Sigmoid colon (tissue), 4 donors: ENCODE measurements at regions not wholly inside any gene's neighbourhood (a gene's known extent, or its start where the extent isn't known, plus 50 kb on each side); places are given as distances from the start of the nearest gene placed in this dataset.

ENCODE experiments used
- EP300 ChIP-seq, 4 donors: sonication (generic); formaldehyde crosslinking; IDR thresholded peaks; one replicate each; pipeline ENCODE4 v1.6.1; 2017; ENCODE audit warnings: antibody characterized with exemption in 4 of 4
- POLR2A ChIP-seq, 2 donors: fragments of 450-650 bp; IDR thresholded peaks; one replicate each; pipeline ENCODE4 v1.6.1; 2016; ENCODE audit warnings: antibody characterized with exemption in 2 of 2, mild to moderate bottlenecking in 2 of 2, moderate library complexity in 2 of 2
- POLR2AphosphoS5 ChIP-seq, 4 donors: sonication (generic); formaldehyde crosslinking; IDR thresholded peaks; one replicate each; pipeline ENCODE4 v1.6.1; 2017; ENCODE audit warnings: antibody characterized with exemption in 4 of 4
- TF ChIP-seq, protein P1 (sequence below), 4 experiments: fragments of 450-650 bp in 3 of 4; fragments of 200-600 bp in 1 of 4; IDR thresholded peaks; one replicate each; pipeline ENCODE4 v1.5.1; 2016 to 2019; ENCODE audit warnings: antibody characterized with exemption in 4 of 4, mild to moderate bottlenecking in 3 of 4, moderate library complexity in 2 of 4

DNA sequence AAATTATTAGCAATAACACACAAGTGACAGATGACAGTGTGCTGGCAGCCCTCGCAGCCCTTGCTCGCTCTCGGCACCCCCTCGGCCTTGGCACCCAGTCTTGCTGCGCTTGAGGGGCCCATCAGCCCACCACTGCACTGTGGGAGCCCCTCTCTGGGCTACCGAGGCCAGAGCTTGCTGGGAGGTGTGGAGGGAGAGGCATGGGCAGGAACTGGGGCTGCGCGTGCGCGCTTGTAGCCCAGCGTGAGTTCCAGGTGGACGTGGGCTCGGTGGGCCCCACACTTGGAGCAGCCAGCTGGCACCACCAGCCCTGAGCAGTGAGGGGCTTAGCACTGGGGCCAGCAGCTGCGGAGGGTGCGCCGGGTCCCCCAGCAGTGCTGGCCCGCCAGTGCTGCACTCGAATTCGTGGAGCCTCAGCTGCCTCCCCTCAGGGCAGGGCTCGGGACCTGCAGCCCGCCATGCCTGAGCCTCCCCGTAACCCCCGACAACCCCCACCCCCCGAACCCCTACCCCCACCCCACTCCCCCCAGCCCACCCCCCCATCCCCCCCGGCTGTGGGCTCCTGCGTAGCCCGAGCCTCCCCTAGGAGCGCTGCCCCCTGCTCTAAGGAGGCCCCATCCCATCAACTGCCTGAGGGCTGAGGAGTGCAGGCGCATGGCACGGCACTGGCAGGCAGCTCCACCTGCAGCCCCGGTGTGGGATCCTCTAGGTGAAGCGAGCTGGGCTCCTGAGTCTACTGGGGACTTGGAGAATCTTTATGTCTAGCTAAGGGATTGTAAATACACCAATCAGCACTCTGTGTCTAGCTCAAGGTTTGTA is 240.9 kb downstream of the TRIM36 start:
- TF ChIP-seq POLR2AphosphoS5 (IDR thresholded peaks at IDR 0.05) (no peak), POLR2A (IDR thresholded peaks at IDR 0.05) (no peak), EP300 (IDR thresholded peaks at IDR 0.05) (no peak)
- TF ChIP-seq, protein P1, sequence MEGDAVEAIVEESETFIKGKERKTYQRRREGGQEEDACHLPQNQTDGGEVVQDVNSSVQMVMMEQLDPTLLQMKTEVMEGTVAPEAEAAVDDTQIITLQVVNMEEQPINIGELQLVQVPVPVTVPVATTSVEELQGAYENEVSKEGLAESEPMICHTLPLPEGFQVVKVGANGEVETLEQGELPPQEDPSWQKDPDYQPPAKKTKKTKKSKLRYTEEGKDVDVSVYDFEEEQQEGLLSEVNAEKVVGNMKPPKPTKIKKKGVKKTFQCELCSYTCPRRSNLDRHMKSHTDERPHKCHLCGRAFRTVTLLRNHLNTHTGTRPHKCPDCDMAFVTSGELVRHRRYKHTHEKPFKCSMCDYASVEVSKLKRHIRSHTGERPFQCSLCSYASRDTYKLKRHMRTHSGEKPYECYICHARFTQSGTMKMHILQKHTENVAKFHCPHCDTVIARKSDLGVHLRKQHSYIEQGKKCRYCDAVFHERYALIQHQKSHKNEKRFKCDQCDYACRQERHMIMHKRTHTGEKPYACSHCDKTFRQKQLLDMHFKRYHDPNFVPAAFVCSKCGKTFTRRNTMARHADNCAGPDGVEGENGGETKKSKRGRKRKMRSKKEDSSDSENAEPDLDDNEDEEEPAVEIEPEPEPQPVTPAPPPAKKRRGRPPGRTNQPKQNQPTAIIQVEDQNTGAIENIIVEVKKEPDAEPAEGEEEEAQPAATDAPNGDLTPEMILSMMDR (IDR thresholded peaks at IDR 0.05), result no peak
